ENCODE measurements at regions not wholly inside any gene's neighbourhood (a gene's known extent, or its start where the extent isn't known, plus 50 kb on each side); places are given as distances from the start of the nearest gene placed in this dataset.

DNA sequence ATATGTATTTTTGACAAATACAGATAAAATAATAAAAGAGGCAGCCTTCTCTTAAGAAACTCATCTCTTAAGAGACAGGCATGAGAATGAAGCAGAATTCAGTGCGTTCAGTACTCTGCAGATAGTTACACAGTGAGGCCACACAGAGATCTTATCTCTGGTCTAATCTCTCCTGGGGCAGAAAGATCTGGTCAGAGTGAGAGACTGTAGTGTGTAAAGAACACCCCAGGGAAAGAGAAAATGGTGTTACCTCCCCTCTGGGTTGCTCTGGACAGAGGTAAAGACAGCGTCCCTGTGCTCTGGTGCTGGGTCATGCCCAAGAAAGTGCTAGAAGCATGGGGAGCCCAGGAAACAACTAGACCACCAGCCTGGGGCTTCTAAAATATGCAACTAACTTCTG lies 216.3 kb downstream of the SIPA1L2 start:
- no peak for TF ChIP-seq EZH2 (IDR thresholded peaks at IDR 0.05)
- TF ChIP-seq EZH2phosphoT487 (IDR thresholded peaks at IDR 0.05): no peak
- TF ChIP-seq CTCF (IDR thresholded peaks at IDR 0.05): no peak
- H3K79me2 ChIP-seq (ENCODE audit: low read depth): no peaks in the 10 kb centered on the region
- no peak overlapping the region for H3K4me3 ChIP-seq
- Mint-ChIP-seq H3K27ac (no peak overlapping the region), H3K36me3 (peaks cover 63% of the 10 kb centered on the region), H3K4me3 (no peak overlapping the region), H3K4me1 (peaks cover 11% of the 10 kb centered on the region), H3K9me3 (peaks cover 13% of the 10 kb centered on the region), H3K27me3 (ENCODE audit: insufficient read depth, low read depth) (no peaks in the 10 kb centered on the region)
- H3K4me2 ChIP-seq: no peak overlapping the region
- peaks cover 3% of the 10 kb centered on the region for H3K36me3 ChIP-seq
- H4K20me1 ChIP-seq (ENCODE audit: low read depth): no peaks in the 10 kb centered on the region
- no peaks in the 10 kb centered on the region for H3F3A ChIP-seq (ENCODE audit: low read depth)
- no peaks in the 10 kb centered on the region for H3K4me1 ChIP-seq
- H2AFZ ChIP-seq (replicated peaks): no peak overlapping the region
- H3K9ac ChIP-seq: no peak overlapping the region
- no peak overlapping the region for H3K27ac ChIP-seq
- H3K9me3 ChIP-seq (ENCODE audit: low read depth): no peaks in the 10 kb centered on the region
- DNase-seq (ENCODE audit: low spot score): no peak
- H3K27me3 ChIP-seq: no peaks in the 10 kb centered on the region

- no peaks in the 10 kb centered on the region for H3K27me3 ChIP-seq
- no peak overlapping the region for H3K9ac ChIP-seq
- no peak overlapping the region for H3K27ac ChIP-seq
- H3F3A ChIP-seq (ENCODE audit: low read depth): no peaks in the 10 kb centered on the region
- no peaks in the 10 kb centered on the region for H3K9me3 ChIP-seq (ENCODE audit: low read depth)
- no peak for TF ChIP-seq CTCF (IDR thresholded peaks at IDR 0.05)
- TF ChIP-seq EZH2 (IDR thresholded peaks at IDR 0.05): no peak
- TF ChIP-seq EZH2phosphoT487 (IDR thresholded peaks at IDR 0.05): no peak
- Mint-ChIP-seq H3K4me3 (no peak overlapping the region), H3K27me3 (ENCODE audit: insufficient read depth, low read depth) (no peaks in the 10 kb centered on the region), H3K9me3 (peaks cover 13% of the 10 kb centered on the region), H3K36me3 (peaks cover 67% of the 10 kb centered on the region), H3K4me1 (no peaks in the 10 kb centered on the region), H3K27ac (no peak overlapping the region)
- H3K79me2 ChIP-seq (ENCODE audit: low read depth): no peaks in the 10 kb centered on the region
- H3K36me3 ChIP-seq: peaks cover 3% of the 10 kb centered on the region
- H3K4me3 ChIP-seq: no peak overlapping the region
- H3K4me2 ChIP-seq: no peak overlapping the region
- no peaks in the 10 kb centered on the region for H3K4me1 ChIP-seq
- no peaks in the 10 kb centered on the region for H4K20me1 ChIP-seq (ENCODE audit: low read depth)
- H2AFZ ChIP-seq (replicated peaks): no peak overlapping the region
- DNase-seq (ENCODE audit: low spot score): no peak
Observed at GRCh38 chr1:232409584-232409983, 220.3 kb downstream of the SIPA1L2 start.

DNA sequence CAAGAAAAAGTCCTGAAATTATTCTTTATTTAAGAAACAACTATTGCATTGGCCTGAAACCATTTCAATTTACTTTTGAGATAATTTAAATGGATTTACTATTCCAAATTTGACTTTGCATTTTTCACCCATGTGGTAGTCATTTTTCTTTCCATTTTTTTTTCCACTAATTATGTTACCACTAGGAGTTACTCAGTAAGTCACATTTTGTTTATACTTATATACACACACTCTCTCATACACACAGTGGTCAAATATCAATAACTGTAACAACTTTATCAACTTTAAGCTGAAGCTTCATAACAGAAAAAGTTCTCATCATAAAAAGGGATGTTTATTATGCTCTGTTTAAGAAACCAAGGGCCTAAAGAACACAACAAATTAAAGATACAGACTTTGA lies 222.8 kb downstream of the SIPA1L2 start:
- H3K9me3 Mint-ChIP-seq: peaks cover 13% of the 10 kb centered on the region
- no peaks in the 10 kb centered on the region for H3K9me3 ChIP-seq (ENCODE audit: low read depth)
- no peak overlapping the region for H3K27ac ChIP-seq
- no peak overlapping the region for H3K9ac ChIP-seq
- H3K4me1 ChIP-seq: no peaks in the 10 kb centered on the region
- H3K79me2 ChIP-seq (ENCODE audit: low read depth): no peaks in the 10 kb centered on the region
- DNase-seq (ENCODE audit: low spot score): no peak
- no peak overlapping the region for H3K4me3 ChIP-seq
- H3K4me3 Mint-ChIP-seq: no peak overlapping the region
- H3K36me3 Mint-ChIP-seq: peaks cover 68% of the 10 kb centered on the region
- no peak overlapping the region for H3K27ac Mint-ChIP-seq
- no peak for TF ChIP-seq EZH2phosphoT487 (IDR thresholded peaks at IDR 0.05)
- no peak for TF ChIP-seq CTCF (IDR thresholded peaks at IDR 0.05)
- no peak for TF ChIP-seq EZH2 (IDR thresholded peaks at IDR 0.05)
- no peaks in the 10 kb centered on the region for H4K20me1 ChIP-seq (ENCODE audit: low read depth)
- no peak overlapping the region for H3K4me2 ChIP-seq
- H3F3A ChIP-seq (ENCODE audit: low read depth): no peaks in the 10 kb centered on the region
- H3K27me3 Mint-ChIP-seq (ENCODE audit: insufficient read depth, low read depth): no peaks in the 10 kb centered on the region
- H3K36me3 ChIP-seq: peaks cover 9% of the 10 kb centered on the region
- H3K4me1 Mint-ChIP-seq: no peaks in the 10 kb centered on the region
- no peaks in the 10 kb centered on the region for H3K27me3 ChIP-seq
- H2AFZ ChIP-seq (replicated peaks): no peak overlapping the region
